Gastrocnemius medialis (tissue), 4 donors: ENCODE measurements at regions not wholly inside any gene's neighbourhood (a gene's known extent, or its start where the extent isn't known, plus 50 kb on each side); places are given as distances from the start of the nearest gene placed in this dataset.

Experiments used
- ATAC-seq, 2 donors: fragments of 150-250 bp; one replicate each; pipeline ENCODE4 v1.9.1; 2016
- DNase-seq, 2 donors: peaks; one replicate each; pipeline ENCODE4 v3.0.0-alpha.2; 2019
- H3K27ac ChIP-seq, 4 donors: fragments of 200-600 bp; sonication (generic); 1 replicate in 1 of 4; 2 replicates in 3 of 4; pipeline ENCODE4 v1.5.1; 2016 to 2018; ENCODE audit warnings: mild to moderate bottlenecking in 2 of 4, moderate library complexity in 1 of 4
- H3K27me3 ChIP-seq, 3 donors: fragments of 200-600 bp; sonication (generic) in 2 of 3; 1 replicate in 1 of 3; 2 replicates in 2 of 3; pipeline versions ENCODE4 v1.5.1 to v1.6.0; 2016 to 2019; ENCODE audit warnings: mild to moderate bottlenecking in 1 of 3, moderate library complexity in 1 of 3
- H3K36me3 ChIP-seq, 2 donors: fragments of 200-600 bp; sonication (generic) in 1 of 2; one replicate each; pipeline ENCODE4 v1.5.1; 2017 to 2018
- H3K4me1 ChIP-seq, 2 donors: fragments of 200-600 bp; sonication (generic) in 1 of 2; one replicate each; pipeline ENCODE4 v1.5.1; 2016 to 2017; ENCODE audit warnings: mild to moderate bottlenecking in 2 of 2
- H3K4me3 ChIP-seq, 4 donors: fragments of 200-600 bp; sonication (generic) in 3 of 4; 1 replicate in 1 of 4; 2 replicates in 3 of 4; pipeline ENCODE4 v1.5.1; 2016 to 2019; ENCODE audit warnings: mild to moderate bottlenecking in 2 of 4
- H3K9me3 ChIP-seq, 3 donors: fragments of 200-600 bp; sonication (generic) in 2 of 3; 1 replicate in 1 of 3; 2 replicates in 2 of 3; pipeline ENCODE4 v1.5.1; 2016 to 2019
- CTCF ChIP-seq, 5 experiments: fragments of 450-650 bp in 3 of 5; fragments of 200-600 bp in 2 of 5; sonication (generic) in 2 of 5; IDR thresholded peaks in 4 of 5; conservative IDR thresholded peaks in 1 of 5; 1 replicate in 4 of 5; 2 replicates in 1 of 5; pipeline ENCODE4 v1.5.1; 2016 to 2019; ENCODE audit warnings: antibody characterized with exemption in 5 of 5, mild to moderate bottlenecking in 3 of 5, moderate library complexity in 3 of 5
- POLR2A ChIP-seq, 2 donors: fragments of 450-650 bp; IDR thresholded peaks; one replicate each; pipeline ENCODE4 v1.6.1; 2017; ENCODE audit warnings: antibody characterized with exemption in 2 of 2, mild to moderate bottlenecking in 2 of 2, moderate library complexity in 2 of 2
- in situ Hi-C, 4 donors: fragments of 200-750 bp; cut with MboI; loops; one replicate each; pipeline versions ENCODE4 v1.15.0 to v1.8.0; 2017; ENCODE audit warnings: low sequenced_read_pairs in 4 of 4
- intact Hi-C: fragments of 100-400 bp; cut with DNase I; formaldehyde crosslinking; loops from one replicate; pipeline ENCODE4 v1.15.1; 2023; ENCODE audit warnings: low total_unique reads

GRCh38 chr17:65334406-65334805 is 197.2 kb downstream of the RGS9 start:
- in situ Hi-C loops, result no loop called here
- intact Hi-C loops, result no loop called here
- Histone ChIP-seq H3K4me3 (no peak overlapping the region), H3K36me3 (no peaks in the 10 kb centered on the region), H3K9me3 (peaks cover 0 to 8% (median 6%) of the 10 kb centered on the region in 3 donors), H3K27me3 (no peaks in the 10 kb centered on the region), H3K4me1 (no peaks in the 10 kb centered on the region), H3K27ac (no peak overlapping the region)
- DNase-seq (no peak), ATAC-seq (no peak)
- TF ChIP-seq POLR2A (IDR thresholded peaks at IDR 0.05) (no peak), CTCF (IDR thresholded peaks at IDR 0.05 in 4 of 5, conservative IDR thresholded peaks at IDR 0.05 in 1 of 5) (no peak)

GRCh38 chr17:65332779-65333178 is 195.6 kb downstream of the RGS9 start:
- TF ChIP-seq CTCF (IDR thresholded peaks at IDR 0.05 in 4 of 5, conservative IDR thresholded peaks at IDR 0.05 in 1 of 5) (no peak), POLR2A (IDR thresholded peaks at IDR 0.05) (no peak)
- H3K9me3 ChIP-seq, result peaks cover 0 to 3% (median 0%) of the 10 kb centered on the region in 3 donors
- intact Hi-C loops, result no loop called here
- no peaks in the 10 kb centered on the region for H3K27me3 ChIP-seq
- in situ Hi-C loops, result no loop called here
- H3K4me1 ChIP-seq, result no peaks in the 10 kb centered on the region
- no peaks in the 10 kb centered on the region for H3K36me3 ChIP-seq
- no peak overlapping the region for H3K4me3 ChIP-seq
- DNase-seq (no peak), ATAC-seq (no peak)
- H3K27ac ChIP-seq, result no peak overlapping the region

- no peak for ATAC-seq
- H3K27ac ChIP-seq, result no peak overlapping the region
- in situ Hi-C loops (no loop called here), intact Hi-C loops (no loop called here)
- TF ChIP-seq CTCF (IDR thresholded peaks at IDR 0.05 in 4 of 5, conservative IDR thresholded peaks at IDR 0.05 in 1 of 5) (no peak), POLR2A (IDR thresholded peaks at IDR 0.05) (no peak)
- no peaks in the 10 kb centered on the region for H3K36me3 ChIP-seq
- peaks cover 0 to under 1% (median 0%) of the 10 kb centered on the region in 3 donors for H3K9me3 ChIP-seq
- no peak for DNase-seq
- H3K4me3 ChIP-seq, result no peak overlapping the region
- no peaks in the 10 kb centered on the region for H3K4me1 ChIP-seq
- H3K27me3 ChIP-seq, result no peaks in the 10 kb centered on the region
These were observed 195.2 kb downstream of the RGS9 start for GRCh38 chr17:65332375-65332774.

GRCh38 chr17:65328567-65328966 is 191.4 kb downstream of the RGS9 start:
- no peak overlapping the region for H3K4me3 ChIP-seq
- TF ChIP-seq POLR2A (IDR thresholded peaks at IDR 0.05) (no peak), CTCF (IDR thresholded peaks at IDR 0.05 in 4 of 5, conservative IDR thresholded peaks at IDR 0.05 in 1 of 5) (no peak)
- no peak overlapping the region for H3K27ac ChIP-seq
- H3K36me3 ChIP-seq, result no peaks in the 10 kb centered on the region
- intact Hi-C loops, result no loop called here
- ATAC-seq (no peak), DNase-seq (no peak)
- no peaks in the 10 kb centered on the region for H3K27me3 ChIP-seq
- no peaks in the 10 kb centered on the region for H3K9me3 ChIP-seq
- no peaks in the 10 kb centered on the region for H3K4me1 ChIP-seq
- in situ Hi-C loops, result no loop called here

GRCh38 chr17:65324611-65325342 is 187.6 kb downstream of the RGS9 start:
- Histone ChIP-seq H3K36me3 (no peaks in the 10 kb centered on the region), H3K27me3 (no peaks in the 10 kb centered on the region), H3K27ac (no peak overlapping the region), H3K4me3 (no peak overlapping the region), H3K4me1 (no peaks in the 10 kb centered on the region), H3K9me3 (no peaks in the 10 kb centered on the region)
- peak; percentile 37 to 44 for DNase-seq
- in situ Hi-C loops (no loop called here), intact Hi-C loops (no loop called here)
- peak in 1 of 2 donors; percentile 81 for ATAC-seq
- TF ChIP-seq POLR2A (IDR thresholded peaks at IDR 0.05) (no peak), CTCF (IDR thresholded peaks at IDR 0.05 in 4 of 5, conservative IDR thresholded peaks at IDR 0.05 in 1 of 5) (no peak)
